NB4 (cell line): ENCODE measurements at regions not wholly inside any gene's neighbourhood (a gene's known extent, or its start where the extent isn't known, plus 50 kb on each side); places are given as distances from the start of the nearest gene placed in this dataset.

Experiments
- DNase-seq: peaks from one replicate; pipeline ENCODE4 v3.0.0; 2010; ENCODE audit warnings: low read depth
- H3K4me3 ChIP-seq: one replicate; pipeline ENCODE4 v1.5.1; 2011; ENCODE audit warnings: mild to moderate bottlenecking, low read depth, low read length, moderate library complexity
- MYC ChIP-seq: IDR thresholded peaks from 2 replicates; pipeline ENCODE4 v1.6.1; 2011; ENCODE audit warnings: low read depth, low read length
- POLR2A ChIP-seq: IDR thresholded peaks from 2 replicates; pipeline ENCODE4 v1.6.1; 2011; ENCODE audit warnings: mild to moderate bottlenecking; ENCODE audit not compliant: insufficient read length; ENCODE audit errors: extremely low read depth
- TF ChIP-seq, protein P1 (sequence below): IDR thresholded peaks from 2 replicates; pipeline ENCODE4 v1.6.1; 2011; ENCODE audit warnings: low read depth, low read length
- TF ChIP-seq, protein P2 (sequence below): IDR thresholded peaks from one replicate; pipeline ENCODE4 v1.5.1; 2012; ENCODE audit warnings: low read depth, low read length

DNA sequence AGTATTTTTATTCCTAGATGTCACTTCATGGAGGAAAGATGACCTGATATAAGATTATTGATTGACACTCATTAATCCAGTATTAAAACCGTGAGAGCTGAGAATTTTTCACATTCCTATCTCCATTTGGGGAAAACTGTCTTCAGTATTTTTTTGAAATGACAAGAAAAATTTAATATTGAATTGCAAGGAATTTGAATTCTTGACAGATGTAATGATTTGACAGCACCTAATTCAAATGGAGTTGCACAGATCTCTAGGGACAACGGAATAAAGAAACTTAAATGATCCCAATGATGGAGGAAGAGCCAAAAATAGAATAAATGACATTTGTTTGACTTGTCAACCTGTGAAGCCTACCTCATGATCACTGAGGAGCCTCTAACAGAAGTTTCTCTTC is 1591.4 kb downstream of the HACE1 start:
- no peak for DNase-seq
- H3K4me3 ChIP-seq = no peak overlapping the region
- no peak for TF ChIP-seq MYC
- no peak for TF ChIP-seq POLR2A
- TF ChIP-seq, protein P1, sequence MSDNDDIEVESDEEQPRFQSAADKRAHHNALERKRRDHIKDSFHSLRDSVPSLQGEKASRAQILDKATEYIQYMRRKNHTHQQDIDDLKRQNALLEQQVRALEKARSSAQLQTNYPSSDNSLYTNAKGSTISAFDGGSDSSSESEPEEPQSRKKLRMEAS = no peak
- TF ChIP-seq, protein P2, sequence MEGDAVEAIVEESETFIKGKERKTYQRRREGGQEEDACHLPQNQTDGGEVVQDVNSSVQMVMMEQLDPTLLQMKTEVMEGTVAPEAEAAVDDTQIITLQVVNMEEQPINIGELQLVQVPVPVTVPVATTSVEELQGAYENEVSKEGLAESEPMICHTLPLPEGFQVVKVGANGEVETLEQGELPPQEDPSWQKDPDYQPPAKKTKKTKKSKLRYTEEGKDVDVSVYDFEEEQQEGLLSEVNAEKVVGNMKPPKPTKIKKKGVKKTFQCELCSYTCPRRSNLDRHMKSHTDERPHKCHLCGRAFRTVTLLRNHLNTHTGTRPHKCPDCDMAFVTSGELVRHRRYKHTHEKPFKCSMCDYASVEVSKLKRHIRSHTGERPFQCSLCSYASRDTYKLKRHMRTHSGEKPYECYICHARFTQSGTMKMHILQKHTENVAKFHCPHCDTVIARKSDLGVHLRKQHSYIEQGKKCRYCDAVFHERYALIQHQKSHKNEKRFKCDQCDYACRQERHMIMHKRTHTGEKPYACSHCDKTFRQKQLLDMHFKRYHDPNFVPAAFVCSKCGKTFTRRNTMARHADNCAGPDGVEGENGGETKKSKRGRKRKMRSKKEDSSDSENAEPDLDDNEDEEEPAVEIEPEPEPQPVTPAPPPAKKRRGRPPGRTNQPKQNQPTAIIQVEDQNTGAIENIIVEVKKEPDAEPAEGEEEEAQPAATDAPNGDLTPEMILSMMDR = no peak

GRCh38 chr6:103264020-103264419 is 1595.7 kb downstream of the HACE1 start:
- DNase-seq = no peak
- TF ChIP-seq, protein P2 = no peak
- no peak overlapping the region for H3K4me3 ChIP-seq

DNA sequence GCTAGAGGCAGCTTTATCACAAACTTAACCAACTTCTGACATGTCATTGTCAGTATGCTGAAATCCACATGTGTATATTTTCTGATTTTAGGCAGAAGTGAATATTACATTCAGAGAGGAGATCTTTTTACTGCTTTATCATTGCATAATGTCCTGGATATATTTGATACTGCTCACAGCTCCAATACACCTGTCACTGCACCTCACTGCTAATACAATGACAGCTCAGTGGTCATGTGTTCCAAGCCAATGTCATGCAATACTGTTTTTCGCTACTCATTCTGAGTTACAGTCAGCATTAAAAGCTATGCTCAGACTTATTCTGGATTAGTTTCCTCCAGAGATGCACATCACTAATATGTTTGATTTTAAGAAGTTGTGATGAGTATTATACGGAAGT is 1604.6 kb downstream of the HACE1 start:
- TF ChIP-seq, protein P2 = no peak
- no peak for TF ChIP-seq POLR2A
- TF ChIP-seq, protein P1 = no peak
- TF ChIP-seq MYC = no peak
- no peak for DNase-seq
- H3K4me3 ChIP-seq = no peak overlapping the region

GRCh38 chr6:103236923-103237322 is 1622.8 kb downstream of the HACE1 start:
- no peak for DNase-seq
- no peak overlapping the region for H3K4me3 ChIP-seq
- TF ChIP-seq MYC (no peak), POLR2A (no peak)
- TF ChIP-seq, protein P2 = no peak
- TF ChIP-seq, protein P1 = no peak

DNA sequence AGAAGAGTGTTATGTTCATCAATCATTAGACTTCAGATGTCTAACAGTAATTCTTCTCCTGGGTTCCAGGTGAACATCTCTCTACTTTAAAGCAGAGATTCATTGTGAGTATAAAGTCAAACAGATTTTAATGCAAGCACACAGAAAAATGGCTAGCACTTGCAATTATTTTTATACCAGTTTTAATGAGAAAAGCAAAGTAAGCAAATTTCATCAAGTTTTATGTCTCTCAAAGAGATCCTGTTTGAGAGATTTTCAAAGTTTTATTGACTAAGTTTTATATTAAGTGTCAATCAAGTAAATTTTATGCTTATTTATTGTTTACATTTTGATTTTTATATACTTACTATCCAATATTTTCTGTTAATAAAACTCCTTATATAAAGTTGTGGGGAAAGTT is 1628.5 kb downstream of the HACE1 start:
- TF ChIP-seq, protein P2 = no peak
- TF ChIP-seq MYC (no peak), POLR2A (no peak)
- TF ChIP-seq, protein P1 = no peak
- no peak overlapping the region for H3K4me3 ChIP-seq
- no peak for DNase-seq

DNA sequence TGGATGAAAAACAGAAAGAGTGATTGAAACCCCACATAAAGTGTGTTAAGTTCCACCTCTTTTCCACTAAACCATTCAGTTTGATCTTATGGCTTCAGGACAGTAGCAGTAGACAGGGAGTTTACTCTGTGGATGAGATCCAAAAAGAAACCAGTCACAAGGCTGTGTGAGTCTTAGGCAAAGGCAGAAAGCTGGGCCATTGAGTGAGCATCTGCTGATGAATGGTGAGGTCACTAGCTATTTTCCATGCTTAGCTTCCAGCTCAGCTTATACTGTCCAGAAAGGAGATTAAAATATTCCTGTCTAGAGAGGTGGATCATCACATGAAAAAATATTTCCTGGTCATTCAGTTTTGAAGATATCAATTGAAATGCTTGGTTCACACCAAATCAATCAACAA is 1643.9 kb downstream of the HACE1 start:
- no peak for DNase-seq

More for the DNA sequence above, 1643.9 kb downstream of the HACE1 start:
- TF ChIP-seq, protein P2 = no peak
- TF ChIP-seq MYC (no peak), POLR2A (no peak)
- TF ChIP-seq, protein P1 = no peak
- H3K4me3 ChIP-seq = no peak overlapping the region
